ENCODE measurements at regions not wholly inside any gene's neighbourhood (a gene's known extent, or its start where the extent isn't known, plus 50 kb on each side); places are given as distances from the start of the nearest gene placed in this dataset.

- no peaks in the 10 kb centered on the region for H3K4me1 ChIP-seq (ENCODE audit: low read depth)
- no peak overlapping the region for H3K4me3 ChIP-seq
- TF ChIP-seq CTCF (IDR thresholded peaks at IDR 0.05): no peak
- intact Hi-C loops (cut with DNase I, micrococcal nuclease): no loop called here
- no peaks in the 10 kb centered on the region for H3K36me3 ChIP-seq (ENCODE audit: low read depth)
- DNase-seq: peak in 1 of 3 donors; percentile 4
- no peak for ATAC-seq
- H3K9me3 ChIP-seq: no peaks in the 10 kb centered on the region
Observed at GRCh38 chr4:111628437-111628836, 516.8 kb upstream of the FAM241A start.

DNA sequence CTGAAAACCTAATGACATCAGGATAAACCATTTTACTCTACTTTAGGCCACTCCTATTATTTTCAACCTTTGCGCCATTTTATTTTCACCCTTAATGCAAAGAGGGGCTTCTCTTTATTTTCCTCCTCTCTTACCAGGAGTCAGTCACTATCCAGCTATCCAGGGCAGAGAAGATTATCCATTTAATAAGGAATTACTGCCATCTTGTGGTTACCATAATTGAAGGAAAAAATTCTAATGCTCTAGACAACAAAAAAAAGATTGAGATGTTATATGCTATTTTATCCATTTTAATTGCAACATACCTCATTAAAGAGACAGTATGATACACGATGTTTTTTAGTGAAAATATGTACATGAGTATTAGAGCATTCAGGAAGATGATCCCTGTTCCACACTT, 514.5 kb upstream of the FAM241A start:
- no peak for ATAC-seq
- DNase-seq: no peak
- H3K4me3 ChIP-seq: no peak overlapping the region
- H3K36me3 ChIP-seq (ENCODE audit: low read depth): no peaks in the 10 kb centered on the region
- intact Hi-C loops (cut with DNase I, micrococcal nuclease): no loop called here
- TF ChIP-seq CTCF (IDR thresholded peaks at IDR 0.05): no peak
- H3K4me1 ChIP-seq (ENCODE audit: low read depth): no peaks in the 10 kb centered on the region
- no peaks in the 10 kb centered on the region for H3K9me3 ChIP-seq

- H3K4me1 ChIP-seq (ENCODE audit: low read depth): no peaks in the 10 kb centered on the region
- H3K36me3 ChIP-seq (ENCODE audit: low read depth): no peaks in the 10 kb centered on the region
- ATAC-seq (no peak), DNase-seq (no peak)
- intact Hi-C loops (cut with DNase I, micrococcal nuclease): no loop called here
- TF ChIP-seq CTCF (IDR thresholded peaks at IDR 0.05): no peak
- no peaks in the 10 kb centered on the region for H3K9me3 ChIP-seq
- no peak overlapping the region for H3K4me3 ChIP-seq
Observed at GRCh38 chr4:111631215-111631999, 513.8 kb upstream of the FAM241A start.

DNA sequence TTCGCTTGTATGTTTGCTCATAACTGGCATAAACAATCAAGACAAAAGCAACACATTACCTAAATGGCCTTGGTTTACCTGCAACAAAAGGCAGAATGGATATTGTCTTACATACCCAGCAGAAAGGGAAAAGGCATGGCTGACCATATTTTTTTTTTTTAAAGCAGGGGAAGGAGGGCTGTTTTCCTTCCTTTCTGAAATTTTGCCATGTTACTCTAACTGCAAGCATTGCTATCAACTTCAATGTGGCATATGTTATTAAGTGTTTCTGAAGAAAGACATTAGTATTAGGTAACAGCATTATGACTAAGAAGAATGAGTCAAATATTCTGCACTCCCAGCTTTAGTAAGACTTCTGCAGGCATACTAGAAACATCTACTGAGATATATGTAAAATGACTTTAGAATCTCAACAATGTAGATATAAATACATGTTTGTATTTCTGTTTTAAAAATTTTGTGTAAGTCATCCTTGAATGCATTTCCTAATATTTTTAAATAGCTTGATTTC, 512.6 kb upstream of the FAM241A start:
- no peaks in the 10 kb centered on the region for H3K9me3 ChIP-seq
- intact Hi-C loops (cut with DNase I, micrococcal nuclease): no loop called here
- TF ChIP-seq CTCF (IDR thresholded peaks at IDR 0.05): no peak
- ATAC-seq (no peak), DNase-seq (no peak)
- H3K4me1 ChIP-seq (ENCODE audit: low read depth): no peaks in the 10 kb centered on the region
- H3K36me3 ChIP-seq (ENCODE audit: low read depth): no peaks in the 10 kb centered on the region
- H3K4me3 ChIP-seq: no peak overlapping the region

GRCh38 chr4:111633663-111634266, 511.5 kb upstream of the FAM241A start:
- H3K9me3 ChIP-seq: no peaks in the 10 kb centered on the region
- ATAC-seq: no peak
- no peak for DNase-seq
- no peak for TF ChIP-seq CTCF (IDR thresholded peaks at IDR 0.05)
- intact Hi-C loops (cut with DNase I, micrococcal nuclease): no loop called here
- H3K36me3 ChIP-seq (ENCODE audit: low read depth): no peaks in the 10 kb centered on the region
- H3K4me1 ChIP-seq (ENCODE audit: low read depth): no peaks in the 10 kb centered on the region
- no peak overlapping the region for H3K4me3 ChIP-seq

Measured in mucosa of descending colon (tissue), 3 donors.